ENCODE measurements at regions not wholly inside any gene's neighbourhood (a gene's known extent, or its start where the extent isn't known, plus 50 kb on each side); places are given as distances from the start of the nearest gene placed in this dataset.

DNA sequence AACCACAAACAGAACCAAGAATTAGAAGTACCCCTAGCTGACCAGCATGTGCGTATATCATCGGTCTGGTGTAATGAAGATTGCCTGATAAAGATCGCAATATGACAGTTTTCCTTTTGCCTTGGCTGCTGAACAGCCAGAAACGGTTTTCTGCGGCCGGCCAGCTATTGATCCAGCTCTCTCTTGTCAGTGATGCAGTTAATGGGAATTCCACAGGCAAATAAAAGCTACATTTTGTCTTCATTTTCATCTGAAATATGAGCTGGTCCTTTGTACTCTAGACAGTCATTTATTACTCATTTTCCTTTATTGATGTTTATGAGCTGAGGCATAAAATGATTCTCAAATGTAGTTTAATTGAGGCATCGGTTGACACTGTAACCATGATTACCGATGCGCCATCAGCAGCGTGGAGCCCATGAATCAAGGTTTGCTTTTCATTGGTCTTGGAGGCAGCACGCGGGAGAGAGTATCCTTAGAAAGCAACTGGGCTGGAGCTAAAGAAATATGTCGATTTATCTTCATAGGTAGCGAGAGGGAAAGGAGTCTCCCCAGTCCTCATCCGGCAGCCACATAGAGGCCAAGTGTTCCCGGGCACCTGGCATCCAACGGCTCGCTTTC lies 535.2 kb downstream of the GALR1 start:
- Mint-ChIP-seq H3K27me3 (ENCODE audit: low read depth) (peaks cover 4% of the 10 kb centered on the region), H3K27ac (ENCODE audit: unreplicated experiment) (no peak overlapping the region), H3K4me1 (no peaks in the 10 kb centered on the region), H3K36me3 (ENCODE audit: low read depth) (no peaks in the 10 kb centered on the region), H3K4me3 (no peak overlapping the region), H3K9me3 (peaks cover 2% of the 10 kb centered on the region)
- no peak for DNase-seq (ENCODE audit: low read depth, low spot score)
- TF ChIP-seq, protein P1, sequence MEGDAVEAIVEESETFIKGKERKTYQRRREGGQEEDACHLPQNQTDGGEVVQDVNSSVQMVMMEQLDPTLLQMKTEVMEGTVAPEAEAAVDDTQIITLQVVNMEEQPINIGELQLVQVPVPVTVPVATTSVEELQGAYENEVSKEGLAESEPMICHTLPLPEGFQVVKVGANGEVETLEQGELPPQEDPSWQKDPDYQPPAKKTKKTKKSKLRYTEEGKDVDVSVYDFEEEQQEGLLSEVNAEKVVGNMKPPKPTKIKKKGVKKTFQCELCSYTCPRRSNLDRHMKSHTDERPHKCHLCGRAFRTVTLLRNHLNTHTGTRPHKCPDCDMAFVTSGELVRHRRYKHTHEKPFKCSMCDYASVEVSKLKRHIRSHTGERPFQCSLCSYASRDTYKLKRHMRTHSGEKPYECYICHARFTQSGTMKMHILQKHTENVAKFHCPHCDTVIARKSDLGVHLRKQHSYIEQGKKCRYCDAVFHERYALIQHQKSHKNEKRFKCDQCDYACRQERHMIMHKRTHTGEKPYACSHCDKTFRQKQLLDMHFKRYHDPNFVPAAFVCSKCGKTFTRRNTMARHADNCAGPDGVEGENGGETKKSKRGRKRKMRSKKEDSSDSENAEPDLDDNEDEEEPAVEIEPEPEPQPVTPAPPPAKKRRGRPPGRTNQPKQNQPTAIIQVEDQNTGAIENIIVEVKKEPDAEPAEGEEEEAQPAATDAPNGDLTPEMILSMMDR (conservative IDR thresholded peaks at IDR 0.05): no peak

DNA sequence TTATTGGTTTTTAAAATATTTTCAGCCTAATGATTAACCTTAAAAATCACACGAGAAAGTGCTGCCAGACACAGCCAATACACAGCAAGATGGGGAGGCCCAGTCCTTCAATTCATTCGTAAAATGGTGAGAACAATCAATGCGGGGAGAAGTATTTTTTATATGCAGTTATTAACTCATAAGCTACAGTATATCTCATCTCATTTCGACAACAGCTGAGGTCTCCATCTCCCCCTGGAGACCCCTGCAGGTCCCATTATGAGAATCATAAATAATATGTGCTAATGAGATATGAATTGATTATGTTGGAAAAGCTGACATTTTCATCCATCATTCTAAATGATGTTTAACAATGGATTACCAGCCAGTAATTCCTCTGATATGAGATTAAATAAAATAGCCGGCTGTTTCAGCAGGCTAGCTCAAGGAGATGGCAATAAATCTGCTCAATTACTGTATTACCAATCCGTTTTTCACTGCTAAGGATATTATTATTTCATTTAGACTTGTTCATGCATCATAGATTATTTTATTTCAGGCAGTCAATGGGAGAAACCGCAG lies 535.8 kb downstream of the GALR1 start:
- Mint-ChIP-seq H3K4me1 (no peaks in the 10 kb centered on the region), H3K4me3 (no peak overlapping the region), H3K9me3 (peaks cover 2% of the 10 kb centered on the region), H3K36me3 (ENCODE audit: low read depth) (no peaks in the 10 kb centered on the region), H3K27ac (ENCODE audit: unreplicated experiment) (no peak overlapping the region), H3K27me3 (ENCODE audit: low read depth) (peaks cover 4% of the 10 kb centered on the region)
- DNase-seq (ENCODE audit: low read depth, low spot score): no peak
- TF ChIP-seq, protein P1 (conservative IDR thresholded peaks at IDR 0.05): no peak

DNA sequence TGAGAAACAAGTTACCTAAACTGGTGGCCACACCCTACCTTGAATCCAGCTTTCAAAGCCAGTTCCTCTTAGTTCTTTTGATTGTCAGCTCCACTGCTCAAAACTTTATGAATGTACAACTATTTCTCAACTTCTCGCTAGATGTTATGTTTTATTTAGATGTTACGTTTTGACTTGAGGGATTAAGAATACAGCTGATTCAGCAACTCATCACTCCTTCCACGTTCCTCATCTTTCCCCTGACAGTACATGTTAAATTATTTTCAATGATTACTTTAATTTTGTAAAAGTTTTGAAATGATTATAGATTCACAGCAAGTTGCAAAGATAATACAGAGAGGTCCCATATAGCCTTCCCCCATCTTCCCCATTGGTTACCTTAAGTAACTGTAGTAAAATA lies 553.4 kb downstream of the GALR1 start:
- no peak for DNase-seq (ENCODE audit: low read depth, low spot score)
- TF ChIP-seq, protein P1 (conservative IDR thresholded peaks at IDR 0.05): no peak
- no peak overlapping the region for H3K4me3 Mint-ChIP-seq
- peaks cover 2% of the 10 kb centered on the region for H3K36me3 Mint-ChIP-seq (ENCODE audit: low read depth)
- H3K27ac Mint-ChIP-seq (ENCODE audit: unreplicated experiment): no peak overlapping the region
- no peaks in the 10 kb centered on the region for H3K4me1 Mint-ChIP-seq
- H3K9me3 Mint-ChIP-seq: peaks cover 7% of the 10 kb centered on the region
- peaks cover 3% of the 10 kb centered on the region for H3K27me3 Mint-ChIP-seq (ENCODE audit: low read depth)

DNA sequence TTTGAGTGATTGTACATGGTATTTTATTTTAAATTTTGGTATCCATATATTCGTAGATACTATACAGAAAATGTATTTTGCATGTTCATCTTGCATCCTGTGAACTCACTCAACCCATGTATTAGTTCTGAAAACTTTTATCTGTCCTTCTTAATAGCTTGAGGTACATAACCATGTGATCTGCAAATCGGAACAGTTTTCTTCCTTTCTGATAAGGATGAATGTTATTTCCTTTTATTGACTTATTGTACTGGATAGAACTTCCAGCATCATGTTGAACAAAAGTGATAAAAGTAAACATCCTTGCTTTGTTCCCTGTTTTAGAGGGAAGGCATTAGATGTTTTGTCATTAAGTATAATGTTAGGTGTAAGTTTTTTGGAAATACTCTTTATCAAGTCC lies 554.7 kb downstream of the GALR1 start:
- Mint-ChIP-seq H3K27me3 (ENCODE audit: low read depth) (peaks cover 3% of the 10 kb centered on the region), H3K27ac (ENCODE audit: unreplicated experiment) (no peak overlapping the region), H3K4me1 (no peaks in the 10 kb centered on the region), H3K36me3 (ENCODE audit: low read depth) (no peaks in the 10 kb centered on the region), H3K9me3 (no peaks in the 10 kb centered on the region), H3K4me3 (no peak overlapping the region)
- TF ChIP-seq, protein P1 (conservative IDR thresholded peaks at IDR 0.05): no peak
- DNase-seq (ENCODE audit: low read depth, low spot score): no peak

DNA sequence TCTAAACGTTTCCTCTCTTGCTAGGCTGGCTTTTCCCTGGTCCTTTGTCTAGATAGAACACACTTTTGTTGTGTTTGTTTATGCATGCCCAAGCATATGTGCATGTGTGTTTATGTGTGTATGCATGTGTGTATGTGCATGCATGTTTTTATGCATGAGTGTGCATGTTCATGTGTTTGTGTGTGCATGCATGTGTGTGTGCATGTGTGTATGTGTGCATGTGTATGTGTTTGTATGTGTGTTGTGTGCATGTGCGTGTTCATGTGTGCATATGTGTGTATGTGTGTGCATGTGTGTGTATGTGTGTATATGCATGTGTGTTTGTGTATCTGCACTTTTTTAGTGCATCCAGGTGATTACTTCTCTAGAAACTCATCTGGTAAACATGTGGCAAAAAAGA lies 558.0 kb downstream of the GALR1 start:
- H3K27ac Mint-ChIP-seq (ENCODE audit: unreplicated experiment): no peak overlapping the region
- TF ChIP-seq, protein P1 (conservative IDR thresholded peaks at IDR 0.05): no peak
- H3K36me3 Mint-ChIP-seq (ENCODE audit: low read depth): no peaks in the 10 kb centered on the region
- peaks cover 7% of the 10 kb centered on the region for H3K4me1 Mint-ChIP-seq
- no peak overlapping the region for H3K4me3 Mint-ChIP-seq
- H3K9me3 Mint-ChIP-seq: no peaks in the 10 kb centered on the region
- H3K27me3 Mint-ChIP-seq (ENCODE audit: low read depth): peaks cover 11% of the 10 kb centered on the region
- no peak for DNase-seq (ENCODE audit: low read depth, low spot score)

Data from neural crest cell (in vitro differentiated cells).